ENCODE measurements at regions not wholly inside any gene's neighbourhood (a gene's known extent, or its start where the extent isn't known, plus 50 kb on each side); places are given as distances from the start of the nearest gene placed in this dataset.
"Not testable (repeated sequence)": the region's sequence is repeated elsewhere in the genome, so short reads cannot be mapped to it uniquely, and the experiment has no call there.

DNA sequence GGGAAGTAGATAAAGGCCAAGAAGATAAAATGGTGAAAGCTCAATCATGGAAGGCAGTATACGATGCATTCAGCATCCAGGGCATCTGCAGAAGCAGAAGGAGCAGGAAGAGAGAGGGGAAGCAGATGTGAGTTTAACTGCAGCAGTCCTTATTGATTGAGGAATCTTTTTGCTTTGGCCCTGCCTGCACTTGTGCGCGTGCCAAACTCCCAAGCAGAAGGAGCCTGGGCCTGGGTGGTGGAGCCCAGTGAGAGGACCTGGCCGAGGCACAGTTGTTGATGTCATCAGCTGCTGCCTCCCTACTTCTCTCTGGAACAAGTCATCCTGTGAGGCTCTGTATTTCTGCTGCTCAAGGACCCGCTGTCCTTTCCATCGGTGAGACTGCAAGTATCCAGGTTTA lies 65.5 kb upstream of the ROPN1 start:
- H3K9me3 Mint-ChIP-seq = peaks cover 21% of the 10 kb centered on the region

GRCh38 chr3:124059580-124059979 lies 67.7 kb upstream of the ROPN1 start:
- no peak for TF ChIP-seq CTCF (IDR thresholded peaks at IDR 0.05)
- Mint-ChIP-seq H3K36me3 (ENCODE audit: low read depth) (peaks cover 27% of the 10 kb centered on the region), H3K27me3 (ENCODE audit: low read depth, poor library complexity) (peaks cover 5% of the 10 kb centered on the region), H3K4me3 (no peak overlapping the region), H3K9me3 (peaks cover 21% of the 10 kb centered on the region), H3K4me1 (peaks cover 23% of the 10 kb centered on the region), H3K27ac (no peak overlapping the region)
- DNase-seq = no peak

More for the DNA sequence above, 65.5 kb upstream of the ROPN1 start:
- no peak for DNase-seq
- Mint-ChIP-seq H3K36me3 (ENCODE audit: low read depth) (peaks cover 27% of the 10 kb centered on the region), H3K27ac (no peak overlapping the region), H3K27me3 (ENCODE audit: low read depth, poor library complexity) (peaks cover 5% of the 10 kb centered on the region), H3K4me1 (peaks cover 23% of the 10 kb centered on the region), H3K4me3 (no peak overlapping the region)
- TF ChIP-seq CTCF (IDR thresholded peaks at IDR 0.05) = no peak

DNA sequence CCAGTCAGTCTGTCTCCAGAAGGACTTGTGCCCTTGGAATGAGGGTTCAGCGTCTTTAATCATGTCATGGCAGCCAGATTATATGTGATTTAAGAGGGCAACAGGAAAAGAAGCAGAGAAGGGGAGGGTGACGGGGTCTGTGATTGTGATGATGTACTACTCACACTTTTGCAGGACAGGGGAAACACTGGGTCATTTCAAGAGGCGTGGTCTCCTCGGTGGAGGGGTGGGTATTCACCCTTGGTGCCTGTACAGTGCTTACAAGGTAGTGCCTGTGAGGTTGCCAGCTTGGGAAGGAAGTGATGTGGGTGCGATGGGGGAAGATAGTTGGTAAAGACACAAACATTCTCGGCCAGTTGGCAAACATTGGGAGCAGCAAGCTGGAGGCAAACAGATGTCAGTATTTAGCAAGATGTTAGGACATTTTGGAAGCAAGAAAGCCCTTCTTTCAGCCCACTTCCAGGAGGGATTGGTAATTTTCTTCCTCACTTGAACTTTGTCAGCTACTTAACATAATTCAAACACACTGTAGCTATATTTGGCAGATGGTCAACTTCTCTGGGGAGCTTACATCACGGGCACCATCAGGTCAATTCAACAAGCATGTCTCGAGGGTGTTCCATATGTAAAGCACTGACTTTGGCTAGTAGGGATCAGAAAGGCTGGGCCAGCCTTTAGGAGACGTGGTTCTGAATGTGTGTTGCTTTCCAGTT lies 71.4 kb upstream of the ROPN1 start:
- H3K27me3 Mint-ChIP-seq (ENCODE audit: low read depth, poor library complexity) = peaks cover 5% of the 10 kb centered on the region
- H3K4me1 Mint-ChIP-seq = no peaks in the 10 kb centered on the region
- H3K27ac Mint-ChIP-seq = no peak overlapping the region
- TF ChIP-seq CTCF (IDR thresholded peaks at IDR 0.05) = no peak
- H3K9me3 Mint-ChIP-seq = peaks cover 7% of the 10 kb centered on the region
- no peak overlapping the region for H3K4me3 Mint-ChIP-seq
- no peak for DNase-seq
- peaks cover 12% of the 10 kb centered on the region for H3K36me3 Mint-ChIP-seq (ENCODE audit: low read depth)

DNA sequence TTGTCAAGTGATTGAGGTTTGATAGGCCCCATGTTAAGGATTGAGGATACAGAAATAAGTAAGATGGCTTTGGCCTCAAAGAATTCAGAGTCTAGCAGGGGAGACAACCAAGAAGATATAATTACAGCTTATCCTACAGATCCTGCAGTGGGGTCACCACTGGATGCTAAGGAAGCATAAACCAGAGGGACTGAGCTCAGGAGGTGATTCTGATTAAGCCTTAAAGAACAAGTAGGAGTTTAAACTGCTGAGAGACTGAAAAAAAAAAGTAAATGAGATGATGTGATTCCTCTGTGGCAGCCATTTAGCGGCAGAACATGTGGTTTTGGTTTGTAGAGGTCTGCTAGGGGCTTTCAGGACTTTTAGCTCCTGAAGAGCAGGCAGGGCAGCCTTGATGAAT lies 72.1 kb upstream of the ROPN1 start:
- H3K27ac Mint-ChIP-seq = no peak overlapping the region
- no peaks in the 10 kb centered on the region for H3K9me3 Mint-ChIP-seq
- H3K4me1 Mint-ChIP-seq = peaks cover 2% of the 10 kb centered on the region

GRCh38 chr3:124066543-124066942 lies 74.6 kb upstream of the ROPN1 start:
- not testable (repeated sequence) for H3K4me3 Mint-ChIP-seq; H3K36me3 Mint-ChIP-seq (ENCODE audit: low read depth); DNase-seq; H3K27me3 Mint-ChIP-seq (ENCODE audit: low read depth, poor library complexity); H3K9me3 Mint-ChIP-seq; H3K27ac Mint-ChIP-seq
- peaks cover 13% of the 10 kb centered on the region for H3K4me1 Mint-ChIP-seq

More for the DNA sequence above, 72.1 kb upstream of the ROPN1 start:
- H3K27me3 Mint-ChIP-seq (ENCODE audit: low read depth, poor library complexity) = peaks cover 5% of the 10 kb centered on the region
- peaks cover 5% of the 10 kb centered on the region for H3K36me3 Mint-ChIP-seq (ENCODE audit: low read depth)
- TF ChIP-seq CTCF (IDR thresholded peaks at IDR 0.05) = no peak
- H3K4me3 Mint-ChIP-seq = no peak overlapping the region
- no peak for DNase-seq

DNA sequence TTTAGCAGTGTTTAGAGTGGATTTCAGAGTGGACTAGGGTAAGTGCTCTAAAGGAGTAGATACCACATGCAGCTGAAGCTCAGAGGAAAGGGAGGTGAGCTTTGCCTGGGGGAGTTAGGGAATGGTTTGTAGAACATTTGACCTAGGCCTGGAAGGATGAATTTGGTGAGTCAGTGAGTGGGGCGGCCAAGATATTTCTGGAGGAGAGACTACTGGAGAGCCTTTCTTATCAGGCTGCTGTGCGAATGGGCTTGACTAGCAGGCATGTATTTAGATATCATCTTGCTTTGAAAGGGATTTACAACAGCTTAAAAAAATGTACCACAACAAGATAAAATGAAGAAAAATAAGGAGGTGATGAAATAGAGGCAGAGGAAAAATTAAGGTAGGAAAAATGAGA lies 77.8 kb upstream of the ROPN1 start:
- H3K4me1 Mint-ChIP-seq = peaks cover 13% of the 10 kb centered on the region
- H3K27me3 Mint-ChIP-seq (ENCODE audit: low read depth, poor library complexity); H3K4me3 Mint-ChIP-seq; H3K36me3 Mint-ChIP-seq (ENCODE audit: low read depth); DNase-seq; H3K9me3 Mint-ChIP-seq: not testable (repeated sequence)
- H3K27ac Mint-ChIP-seq = peak overlapping the region; percentile 9

DNA sequence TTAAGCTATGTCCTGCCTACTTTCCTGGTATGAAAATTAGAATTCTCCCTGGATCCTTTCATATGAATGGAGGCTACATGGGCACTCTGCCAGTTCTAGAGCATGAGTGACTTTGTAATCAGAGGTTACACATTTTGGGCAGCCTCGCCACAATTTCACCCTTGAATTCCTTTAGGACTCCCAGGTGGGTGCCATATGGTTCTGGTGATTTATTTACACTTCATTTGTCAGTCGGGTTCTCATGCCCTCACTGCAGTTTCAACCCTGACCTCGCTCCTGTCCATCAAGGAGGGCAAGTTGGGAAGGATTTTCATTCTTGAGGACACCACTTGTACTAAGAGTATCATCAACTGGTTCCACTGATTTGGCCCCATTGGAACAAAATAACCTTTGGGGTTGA lies 83.2 kb upstream of the ROPN1 start:
- H3K27me3 Mint-ChIP-seq (ENCODE audit: low read depth, poor library complexity); H3K27ac Mint-ChIP-seq; H3K36me3 Mint-ChIP-seq (ENCODE audit: low read depth); H3K9me3 Mint-ChIP-seq; DNase-seq: not testable (repeated sequence)
- peak overlapping the region; percentile 47 for H3K4me3 Mint-ChIP-seq
- H3K4me1 Mint-ChIP-seq = peaks cover 25% of the 10 kb centered on the region

Data from nephron progenitor cell (in vitro differentiated cells).